IMR-90 (cell line): ENCODE measurements at regions not wholly inside any gene's neighbourhood (a gene's known extent, or its start where the extent isn't known, plus 50 kb on each side); places are given as distances from the start of the nearest gene placed in this dataset.

Experiments used
- ATAC-seq: fragments of 200-7000 bp; cut with Tn5 transposase; 2 replicates; pipeline ENCODE4 v1.9.1; 2020; ENCODE audit warnings: low read depth, mild to moderate bottlenecking, moderate library complexity
- BruUV-seq: library from RNA; stranded (reverse); fragments of 400-500 nt; replicated peaks from 2 replicates; lab custom pipeline; 2021; lab: Mats Ljungman, UMichigan
- CTCF ChIA-PET: fragments of 300-600 bp; formaldehyde crosslinking; extraction: SDS; loops from one replicate; lab custom pipeline; 2021; ENCODE audit warnings: antibody characterized with exemption; lab: Yijun Ruan, JAX
- POLR2A ChIA-PET: fragments of 300-600 bp; sonication (Branson Sonifier 250); formaldehyde crosslinking; loops from one replicate; lab custom pipeline; 2022; ENCODE audit warnings: antibody characterized with exemption; ENCODE audit not compliant: unreplicated experiment; lab: Charles Lee
- DNase-seq: peaks from one replicate; pipeline ENCODE4 v3.0.0; 2013
- H2AFZ ChIP-seq: replicated peaks from 2 replicates; pipeline ENCODE3; 2013; ENCODE audit warnings: low read length, mild to moderate bottlenecking; ENCODE audit not compliant: poor library complexity
- H2AK5ac ChIP-seq: 2 replicates; pipeline ENCODE4 v1.6.1; 2013; ENCODE audit warnings: low read depth, low read length, inconsistent platforms
- H2AK9ac ChIP-seq: replicated peaks from 2 replicates; pipeline ENCODE3; 2013; ENCODE audit warnings: mild to moderate bottlenecking, low read depth, low read length, moderate library complexity; ENCODE audit not compliant: poor library complexity
- H2BK120ac ChIP-seq: 2 replicates; pipeline ENCODE4 v1.6.1; 2013; ENCODE audit warnings: low read depth, low read length, inconsistent platforms
- H2BK15ac ChIP-seq: 3 replicates; pipeline ENCODE4 v1.6.1; 2013; ENCODE audit warnings: low read depth, low read length, inconsistent platforms
- H2BK20ac ChIP-seq: 2 replicates; pipeline ENCODE4 v1.6.1; 2013; ENCODE audit warnings: low read depth, mild to moderate bottlenecking, inconsistent platforms, low read length, moderate library complexity
- H2BK5ac ChIP-seq: 2 replicates; pipeline ENCODE4 v1.6.1; 2013; ENCODE audit warnings: mild to moderate bottlenecking, low read depth, low read length, inconsistent platforms; ENCODE audit not compliant: poor library complexity, severe bottlenecking
- H3K14ac ChIP-seq: replicated peaks from 2 replicates; pipeline ENCODE4 v1.6.1; 2013; ENCODE audit warnings: low read depth, low read length, inconsistent platforms
- H3K18ac ChIP-seq: 2 replicates; pipeline ENCODE4 v1.6.1; 2013; ENCODE audit warnings: low read depth, low read length, control low read depth
- H3K23ac ChIP-seq: 2 replicates; pipeline ENCODE4 v1.6.1; 2013; ENCODE audit warnings: low read depth, low read length, inconsistent platforms
- H3K27ac ChIP-seq: 2 replicates; pipeline ENCODE4 v1.5.1; 2013; ENCODE audit warnings: mild to moderate bottlenecking, control low read depth, low read length; ENCODE audit not compliant: insufficient read depth
- H3K27me3 ChIP-seq: 2 replicates; pipeline ENCODE4 v1.6.1; 2013; ENCODE audit warnings: low read length; ENCODE audit not compliant: control insufficient read depth, insufficient read depth
- H3K36me3 ChIP-seq: 2 replicates; pipeline ENCODE4 v1.6.1; 2013; ENCODE audit warnings: low read length, mixed read lengths; ENCODE audit not compliant: control insufficient read depth, insufficient read depth
- H3K4ac ChIP-seq: 2 replicates; pipeline ENCODE4 v1.6.1; 2013; ENCODE audit warnings: low read depth, low read length, inconsistent platforms
- H3K4me1 ChIP-seq: 2 replicates; pipeline ENCODE4 v1.6.1; 2013; ENCODE audit warnings: low read length, mixed read lengths; ENCODE audit not compliant: control insufficient read depth, insufficient read depth
- H3K4me2 ChIP-seq: 2 replicates; pipeline ENCODE4 v1.6.1; 2013; ENCODE audit warnings: low read depth, mild to moderate bottlenecking, control low read depth, low read length, moderate library complexity
- H3K4me3 ChIP-seq: 2 replicates; pipeline ENCODE4 v1.5.1; 2013; ENCODE audit warnings: low read depth, mild to moderate bottlenecking, control low read depth, low read length, moderate library complexity; ENCODE audit not compliant: insufficient read depth
- H3K56ac ChIP-seq: 2 replicates; pipeline ENCODE4 v1.6.1; 2013; ENCODE audit warnings: low read length, inconsistent platforms; ENCODE audit not compliant: insufficient read depth; ENCODE audit errors: extremely low read depth
- H3K79me1 ChIP-seq, 2 experiments: 2 replicates each; pipeline ENCODE4 v1.6.1; 2013; ENCODE audit warnings: low read length in 2 of 2, inconsistent platforms in 1 of 2, low read depth in 1 of 2
- H3K9ac ChIP-seq: 2 replicates; pipeline ENCODE4 v1.6.1; 2013; ENCODE audit warnings: low read depth, low read length, control low read depth
- H3K9me1 ChIP-seq: 2 replicates; pipeline ENCODE4 v1.6.1; 2013; ENCODE audit warnings: low read length, inconsistent platforms; ENCODE audit not compliant: insufficient read depth
- H3K9me3 ChIP-seq: 2 replicates; pipeline ENCODE4 v1.6.1; 2013; ENCODE audit warnings: low read length; ENCODE audit not compliant: control insufficient read depth, insufficient read depth
- H4K20me1 ChIP-seq: 2 replicates; pipeline ENCODE4 v1.6.1; 2013; ENCODE audit warnings: low read length, inconsistent platforms; ENCODE audit not compliant: insufficient read depth
- H4K5ac ChIP-seq: 2 replicates; pipeline ENCODE4 v1.6.1; 2013; ENCODE audit warnings: mild to moderate bottlenecking, low read depth, low read length, control low read depth
- H4K8ac ChIP-seq, 2 experiments: 2 replicates each; pipeline ENCODE4 v1.6.1; 2013; ENCODE audit warnings: low read depth in 2 of 2, low read length in 2 of 2, control low read depth in 1 of 2, inconsistent platforms in 1 of 2
- H4K91ac ChIP-seq: 2 replicates; pipeline ENCODE4 v1.6.1; 2013; ENCODE audit warnings: low read depth, low read length, inconsistent platforms; ENCODE audit not compliant: insufficient read depth
- USF2 ChIP-seq: fragments of 150-350 bp; IDR thresholded peaks from 2 replicates; pipeline ENCODE4 v1.6.1; 2017; ENCODE audit warnings: mild to moderate bottlenecking, antibody characterized with exemption, low read length, low read depth
- WGBS, 2 experiments: methylation state at CpG; one replicate each; pipeline versions ENCODE4 v1.1.5 to v1.1.7; 2013; ENCODE audit warnings: missing lambda C conversion rate in 2 of 2; ENCODE audit not compliant: insufficient read length in 1 of 2; ENCODE audit errors: extremely low coverage in 2 of 2; 5-methylcytosine and 5-hydroxymethylcytosine counted together
- dilution Hi-C: fragments of 300-500 bp; cut with HindIII; formaldehyde crosslinking; loops from one replicate; pipeline ENCODE4 v1.14.3; 2018; ENCODE audit warnings: low sequenced_read_pairs; ENCODE audit not compliant: unreplicated experiment
- in situ Hi-C: fragments of 300-500 bp; cut with MboI; formaldehyde crosslinking; loops from 3 replicates; pipeline ENCODE4 v1.14.3; 2019; ENCODE audit warnings: low sequenced_read_pairs, inconsistent platforms, mixed read lengths
- intact Hi-C: fragments of 100-400 bp; cut with micrococcal nuclease; formaldehyde crosslinking; loops from 2 replicates; pipeline ENCODE4 v1.10.0; 2022

DNA sequence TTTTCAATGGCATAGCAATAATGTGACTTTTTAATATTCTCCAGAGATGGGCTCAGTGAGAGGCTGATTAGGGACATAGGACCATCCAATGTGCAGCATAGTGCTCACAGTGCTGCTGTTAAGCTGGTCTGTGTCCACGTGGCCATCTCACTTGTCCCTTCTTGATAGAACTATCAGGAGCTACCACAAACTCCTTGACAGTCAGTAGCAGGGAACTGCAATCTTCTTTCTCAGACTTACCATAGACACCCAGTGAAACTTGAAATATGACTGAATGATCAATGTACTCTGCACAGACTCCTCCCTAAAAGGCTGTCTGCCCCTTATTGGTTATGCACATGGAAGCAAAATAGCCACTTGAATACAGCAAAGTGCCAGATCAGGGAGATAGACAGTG lies 64.5 kb upstream of the WARS2 start:
- ChIA-PET POLR2A (no interaction called here), CTCF (no interaction called here)
- H4K20me1 ChIP-seq, result no peaks in the 10 kb centered on the region
- dilution Hi-C loops, result no loop called here
- H3K56ac ChIP-seq, result no peak overlapping the region
- no peak overlapping the region for H2BK120ac ChIP-seq
- H3K23ac ChIP-seq, result no peak overlapping the region
- in situ Hi-C loops, result no loop called here
- H2AK9ac ChIP-seq, result no peak overlapping the region
- no peak overlapping the region for H3K4ac ChIP-seq
- no peak overlapping the region for H3K18ac ChIP-seq
- H2BK15ac ChIP-seq, result no peak overlapping the region
- no peaks in the 10 kb centered on the region for H3K4me1 ChIP-seq
- H3K9ac ChIP-seq, result no peak overlapping the region
- H3K14ac ChIP-seq, result no peak overlapping the region
- H2AK5ac ChIP-seq, result no peak overlapping the region
- no peak overlapping the region for H2BK5ac ChIP-seq
- no peaks in the 10 kb centered on the region for H3K79me1 ChIP-seq
- no peaks in the 10 kb centered on the region for H3K27me3 ChIP-seq
- WGBS, 2 experiments, result no CpG with 5 or more reads among the region's 1 CpG
- no peak overlapping the region for H3K4me3 ChIP-seq
- no peak overlapping the region for H4K91ac ChIP-seq
- no peak for TF ChIP-seq USF2
- intact Hi-C loops, result no loop called here
- ATAC-seq (no peak), DNase-seq (no peak)
- H3K9me3 ChIP-seq, result no peaks in the 10 kb centered on the region
- H3K36me3 ChIP-seq, result no peaks in the 10 kb centered on the region
- H3K9me1 ChIP-seq, result no peaks in the 10 kb centered on the region
- H3K4me2 ChIP-seq, result no peak overlapping the region
- no TSS peak for BruUV-seq
- H3K27ac ChIP-seq, result no peak overlapping the region
- no peak overlapping the region for H2AFZ ChIP-seq
- H2BK20ac ChIP-seq, result no peak overlapping the region
- H4K8ac ChIP-seq, result no peak overlapping the region
- H4K5ac ChIP-seq, result no peak overlapping the region
